ENCODE measurements at regions not wholly inside any gene's neighbourhood (a gene's known extent, or its start where the extent isn't known, plus 50 kb on each side); places are given as distances from the start of the nearest gene placed in this dataset.

DNA sequence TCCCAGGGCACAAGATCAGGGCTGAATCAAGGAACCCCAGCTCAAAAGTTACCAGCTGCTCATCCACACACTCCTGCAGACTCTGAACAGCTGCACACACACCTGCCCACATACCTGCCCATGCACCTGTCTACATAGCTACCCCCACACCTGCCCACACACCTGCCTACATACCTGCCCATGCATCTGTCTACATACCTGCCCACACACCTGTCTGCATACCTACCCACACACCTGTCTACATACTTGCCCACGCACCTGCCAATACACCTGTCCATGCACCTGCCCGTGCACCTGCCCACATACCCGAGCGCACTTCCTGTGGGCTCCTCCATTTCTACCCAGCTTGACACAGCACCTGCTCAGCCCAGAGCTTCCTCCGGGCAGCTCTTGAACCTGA, 122.8 kb upstream of the AGAP1 start:
- H3K36me3 Mint-ChIP-seq (ENCODE audit: insufficient read depth): no peaks in the 10 kb centered on the region
- no peak for TF ChIP-seq CTCF (IDR thresholded peaks at IDR 0.05; ENCODE audit: unreplicated experiment)
- H3K4me3 Mint-ChIP-seq (ENCODE audit: low read depth): no peak overlapping the region
- H3K4me1 Mint-ChIP-seq (ENCODE audit: low read depth): no peaks in the 10 kb centered on the region
- no peaks in the 10 kb centered on the region for H3K9me3 Mint-ChIP-seq (ENCODE audit: low read depth)
- DNase-seq (ENCODE audit: low spot score, unreplicated experiment): no peak
- no peak overlapping the region for H3K27ac Mint-ChIP-seq
- H3K27me3 Mint-ChIP-seq: peaks cover 22% of the 10 kb centered on the region

GRCh38 chr2:235373171-235373570, 120.7 kb upstream of the AGAP1 start:
- H3K9me3 Mint-ChIP-seq (ENCODE audit: low read depth): no peaks in the 10 kb centered on the region
- DNase-seq (ENCODE audit: low spot score, unreplicated experiment): no peak
- H3K27me3 Mint-ChIP-seq: peaks cover 23% of the 10 kb centered on the region
- TF ChIP-seq CTCF (IDR thresholded peaks at IDR 0.05; ENCODE audit: unreplicated experiment): no peak
- H3K27ac Mint-ChIP-seq: no peak overlapping the region
- H3K36me3 Mint-ChIP-seq (ENCODE audit: insufficient read depth): no peaks in the 10 kb centered on the region
- no peak overlapping the region for H3K4me3 Mint-ChIP-seq (ENCODE audit: low read depth)
- no peaks in the 10 kb centered on the region for H3K4me1 Mint-ChIP-seq (ENCODE audit: low read depth)

- H3K4me3 Mint-ChIP-seq (ENCODE audit: low read depth): no peak overlapping the region
- no peak for DNase-seq (ENCODE audit: low spot score, unreplicated experiment)
- no peaks in the 10 kb centered on the region for H3K4me1 Mint-ChIP-seq (ENCODE audit: low read depth)
- H3K36me3 Mint-ChIP-seq (ENCODE audit: insufficient read depth): no peaks in the 10 kb centered on the region
- peaks cover 13% of the 10 kb centered on the region for H3K27me3 Mint-ChIP-seq
- peaks cover 4% of the 10 kb centered on the region for H3K9me3 Mint-ChIP-seq (ENCODE audit: low read depth)
- H3K27ac Mint-ChIP-seq: no peak overlapping the region
- TF ChIP-seq CTCF (IDR thresholded peaks at IDR 0.05; ENCODE audit: unreplicated experiment): no peak
Observed at GRCh38 chr2:235377176-235377575, 116.7 kb upstream of the AGAP1 start.

GRCh38 chr2:235378246-235378645, 115.6 kb upstream of the AGAP1 start:
- DNase-seq (ENCODE audit: low spot score, unreplicated experiment): no peak
- TF ChIP-seq CTCF (IDR thresholded peaks at IDR 0.05; ENCODE audit: unreplicated experiment): no peak
- Mint-ChIP-seq H3K4me1 (ENCODE audit: low read depth) (no peaks in the 10 kb centered on the region), H3K9me3 (ENCODE audit: low read depth) (peaks cover 4% of the 10 kb centered on the region), H3K27ac (no peak overlapping the region), H3K27me3 (peaks cover 13% of the 10 kb centered on the region), H3K4me3 (ENCODE audit: low read depth) (no peak overlapping the region), H3K36me3 (ENCODE audit: insufficient read depth) (no peaks in the 10 kb centered on the region)

DNA sequence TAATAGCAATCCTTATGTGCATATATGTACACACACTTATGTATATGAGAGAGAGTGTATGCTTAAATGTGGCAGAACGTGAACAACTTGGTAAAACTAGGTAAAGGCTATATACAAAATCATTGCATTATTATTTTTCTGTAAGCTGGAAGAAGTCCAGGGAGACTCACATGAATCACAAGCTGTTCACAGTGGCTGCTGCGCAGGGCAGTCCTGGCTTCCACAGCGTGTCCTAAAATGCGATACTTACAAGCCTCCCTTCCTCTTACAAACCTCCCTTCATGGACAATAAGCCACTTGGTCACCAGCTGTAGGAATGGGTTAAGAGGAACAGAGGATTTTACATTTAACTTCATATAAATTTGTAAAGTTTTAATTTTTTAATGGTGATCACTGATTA, 114.9 kb upstream of the AGAP1 start:
- Mint-ChIP-seq H3K4me1 (ENCODE audit: low read depth) (no peaks in the 10 kb centered on the region), H3K27ac (no peak overlapping the region), H3K9me3 (ENCODE audit: low read depth) (peaks cover 4% of the 10 kb centered on the region), H3K4me3 (ENCODE audit: low read depth) (no peak overlapping the region), H3K36me3 (ENCODE audit: insufficient read depth) (no peaks in the 10 kb centered on the region), H3K27me3 (peaks cover 13% of the 10 kb centered on the region)
- no peak for TF ChIP-seq CTCF (IDR thresholded peaks at IDR 0.05; ENCODE audit: unreplicated experiment)
- no peak for DNase-seq (ENCODE audit: low spot score, unreplicated experiment)
